Ovary (tissue), 3 donors: ENCODE measurements at regions not wholly inside any gene's neighbourhood (a gene's known extent, or its start where the extent isn't known, plus 50 kb on each side); places are given as distances from the start of the nearest gene placed in this dataset.

Experiments
- POLR2A ChIP-seq: fragments of 450-650 bp; IDR thresholded peaks from one replicate; pipeline ENCODE4 v1.6.1; 2017; ENCODE audit warnings: antibody characterized with exemption, mild to moderate bottlenecking, moderate library complexity
- TF ChIP-seq, protein P1 (sequence below), 3 donors: fragments of 450-650 bp in 2 of 3; fragments of 200-600 bp in 1 of 3; IDR thresholded peaks; one replicate each; pipeline versions ENCODE4 v1.5.1 to v1.8.0; 2016 to 2022; ENCODE audit warnings: antibody characterized with exemption in 3 of 3, mild to moderate bottlenecking in 1 of 3
- donor health status: DM: no; HTN: no; CAD: no.

DNA sequence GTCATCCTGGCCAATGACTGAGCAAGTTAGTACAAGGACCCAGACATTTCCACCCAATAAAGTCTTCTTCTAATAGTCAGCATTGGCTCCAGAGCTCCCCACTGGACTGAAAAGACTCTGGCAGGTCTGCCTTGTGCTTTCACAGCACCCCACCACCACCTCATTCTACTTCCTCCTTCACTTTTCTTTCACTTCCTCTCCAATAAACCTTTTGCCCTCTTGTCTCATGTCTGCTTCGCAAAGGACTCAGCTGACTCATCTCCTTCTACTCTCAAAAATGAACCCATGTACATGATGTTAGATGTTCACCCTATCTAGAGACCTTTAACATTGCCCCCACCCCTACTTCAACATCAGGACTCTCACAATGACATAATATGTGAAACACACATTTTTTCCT, 181.0 kb upstream of the PPP2R3A start:
- TF ChIP-seq POLR2A: no peak
- TF ChIP-seq, protein P1, sequence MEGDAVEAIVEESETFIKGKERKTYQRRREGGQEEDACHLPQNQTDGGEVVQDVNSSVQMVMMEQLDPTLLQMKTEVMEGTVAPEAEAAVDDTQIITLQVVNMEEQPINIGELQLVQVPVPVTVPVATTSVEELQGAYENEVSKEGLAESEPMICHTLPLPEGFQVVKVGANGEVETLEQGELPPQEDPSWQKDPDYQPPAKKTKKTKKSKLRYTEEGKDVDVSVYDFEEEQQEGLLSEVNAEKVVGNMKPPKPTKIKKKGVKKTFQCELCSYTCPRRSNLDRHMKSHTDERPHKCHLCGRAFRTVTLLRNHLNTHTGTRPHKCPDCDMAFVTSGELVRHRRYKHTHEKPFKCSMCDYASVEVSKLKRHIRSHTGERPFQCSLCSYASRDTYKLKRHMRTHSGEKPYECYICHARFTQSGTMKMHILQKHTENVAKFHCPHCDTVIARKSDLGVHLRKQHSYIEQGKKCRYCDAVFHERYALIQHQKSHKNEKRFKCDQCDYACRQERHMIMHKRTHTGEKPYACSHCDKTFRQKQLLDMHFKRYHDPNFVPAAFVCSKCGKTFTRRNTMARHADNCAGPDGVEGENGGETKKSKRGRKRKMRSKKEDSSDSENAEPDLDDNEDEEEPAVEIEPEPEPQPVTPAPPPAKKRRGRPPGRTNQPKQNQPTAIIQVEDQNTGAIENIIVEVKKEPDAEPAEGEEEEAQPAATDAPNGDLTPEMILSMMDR (IDR thresholded peaks at IDR 0.05): no peak
